ENCODE measurements at regions not wholly inside any gene's neighbourhood (a gene's known extent, or its start where the extent isn't known, plus 50 kb on each side); places are given as distances from the start of the nearest gene placed in this dataset.

DNA sequence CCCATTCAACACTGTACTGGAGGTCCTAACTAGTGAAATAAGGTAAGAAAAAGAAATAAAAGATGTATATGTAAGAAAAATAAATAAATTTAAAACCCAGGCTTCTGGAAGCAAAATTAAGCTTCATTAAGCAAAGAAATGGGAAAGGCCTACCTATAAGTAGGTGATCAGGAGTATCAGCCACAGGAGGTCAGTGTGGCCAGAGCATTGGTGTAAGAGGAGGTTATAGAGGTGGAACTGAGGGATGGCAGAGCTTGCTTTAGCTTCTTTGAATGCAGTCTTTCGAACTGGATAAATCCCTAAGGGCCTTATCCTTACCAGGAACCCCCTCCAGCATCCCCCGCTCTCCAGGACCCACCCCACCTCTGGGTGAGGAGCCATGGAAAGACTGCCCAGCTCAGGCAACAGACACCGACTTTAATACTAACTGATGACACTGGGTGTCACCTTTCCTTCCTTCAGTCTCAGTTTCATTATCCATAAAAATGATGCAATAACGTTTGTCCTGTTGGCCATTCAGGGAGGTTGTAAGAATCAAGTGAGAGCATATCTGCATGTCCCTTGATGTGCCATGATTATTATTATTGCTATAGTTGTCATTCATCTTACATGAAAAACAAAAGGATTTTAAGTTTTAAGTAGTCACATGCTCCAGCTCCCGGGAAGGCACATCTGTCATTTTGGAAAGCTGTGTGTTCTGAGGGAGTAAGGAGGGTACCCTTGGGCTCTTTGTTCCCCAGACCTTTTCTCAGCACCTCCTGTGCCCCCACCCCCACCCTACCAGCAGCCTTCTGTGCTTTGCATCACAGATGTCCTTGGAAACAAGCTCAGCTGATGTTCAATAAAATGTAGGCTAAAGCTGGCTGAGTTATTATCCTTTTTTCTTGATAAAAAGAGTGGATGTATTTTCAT is 50.8 kb upstream of the CTNNA1 start:
- TF ChIP-seq, protein P1, sequence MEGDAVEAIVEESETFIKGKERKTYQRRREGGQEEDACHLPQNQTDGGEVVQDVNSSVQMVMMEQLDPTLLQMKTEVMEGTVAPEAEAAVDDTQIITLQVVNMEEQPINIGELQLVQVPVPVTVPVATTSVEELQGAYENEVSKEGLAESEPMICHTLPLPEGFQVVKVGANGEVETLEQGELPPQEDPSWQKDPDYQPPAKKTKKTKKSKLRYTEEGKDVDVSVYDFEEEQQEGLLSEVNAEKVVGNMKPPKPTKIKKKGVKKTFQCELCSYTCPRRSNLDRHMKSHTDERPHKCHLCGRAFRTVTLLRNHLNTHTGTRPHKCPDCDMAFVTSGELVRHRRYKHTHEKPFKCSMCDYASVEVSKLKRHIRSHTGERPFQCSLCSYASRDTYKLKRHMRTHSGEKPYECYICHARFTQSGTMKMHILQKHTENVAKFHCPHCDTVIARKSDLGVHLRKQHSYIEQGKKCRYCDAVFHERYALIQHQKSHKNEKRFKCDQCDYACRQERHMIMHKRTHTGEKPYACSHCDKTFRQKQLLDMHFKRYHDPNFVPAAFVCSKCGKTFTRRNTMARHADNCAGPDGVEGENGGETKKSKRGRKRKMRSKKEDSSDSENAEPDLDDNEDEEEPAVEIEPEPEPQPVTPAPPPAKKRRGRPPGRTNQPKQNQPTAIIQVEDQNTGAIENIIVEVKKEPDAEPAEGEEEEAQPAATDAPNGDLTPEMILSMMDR (IDR thresholded peaks at IDR 0.05; ENCODE audit: low read depth, low read length), result no peak
- no peak overlapping the region for H3K4me3 ChIP-seq (ENCODE audit: low read depth, low read length)

DNA sequence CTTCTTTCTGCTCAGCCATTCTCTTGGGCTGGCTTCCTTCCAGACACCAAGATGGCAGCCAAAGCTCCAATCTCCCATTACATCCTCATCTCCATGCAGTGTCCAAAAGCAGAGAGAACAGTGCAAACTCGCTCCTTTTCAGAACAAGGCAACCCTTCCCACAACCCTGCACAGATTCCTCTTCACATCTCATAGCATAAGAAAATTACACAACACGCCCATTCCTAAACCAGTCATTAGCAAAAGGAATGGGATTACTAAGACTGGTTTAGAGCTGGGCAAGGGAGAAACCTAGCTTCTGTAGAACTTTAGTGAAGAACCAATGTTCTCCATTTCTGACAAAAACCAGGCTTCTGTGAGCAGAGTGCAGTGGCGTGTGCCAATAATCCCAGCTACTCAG is 51.5 kb upstream of the CTNNA1 start:
- TF ChIP-seq, protein P1 (IDR thresholded peaks at IDR 0.05; ENCODE audit: low read depth, low read length), result no peak
- H3K4me3 ChIP-seq (ENCODE audit: low read depth, low read length), result no peak overlapping the region

DNA sequence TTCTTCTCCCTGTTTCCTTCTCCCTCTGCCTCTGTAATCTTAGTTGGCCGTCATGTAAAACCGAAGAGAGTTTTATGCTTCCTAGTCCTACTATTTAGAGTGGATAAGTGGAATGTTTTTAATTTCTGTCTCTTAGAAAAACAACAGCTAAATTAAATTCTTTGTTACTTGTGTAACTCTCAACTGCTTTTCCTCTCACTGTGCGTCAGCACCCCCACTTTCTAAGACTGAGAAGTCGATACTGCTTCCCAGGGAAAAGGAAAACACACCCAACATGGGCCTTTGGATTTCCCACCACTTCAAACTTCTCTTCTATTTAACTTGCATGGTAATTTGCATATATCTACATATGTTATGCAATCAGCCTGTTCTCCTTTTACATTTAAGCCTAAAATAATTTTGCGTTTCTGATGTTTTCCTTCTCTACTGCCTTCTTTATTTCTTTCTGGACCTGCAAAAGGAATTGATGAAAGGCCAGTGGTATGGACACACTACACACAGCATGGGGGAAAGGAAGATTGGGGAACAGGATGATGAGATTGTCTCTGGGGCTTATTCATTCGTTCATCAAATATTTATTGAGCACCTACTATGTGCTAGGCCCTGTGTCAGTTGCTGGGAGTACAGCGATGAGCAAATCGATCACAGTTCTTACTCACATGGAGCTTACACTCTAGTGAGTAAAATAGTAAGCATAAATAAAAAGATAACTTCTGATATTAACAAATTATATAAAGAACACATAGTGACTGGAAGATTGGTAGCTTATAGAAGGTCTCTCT is 52.5 kb upstream of the CTNNA1 start:
- TF ChIP-seq, protein P1 (IDR thresholded peaks at IDR 0.05; ENCODE audit: low read depth, low read length), result no peak
- H3K4me3 ChIP-seq (ENCODE audit: low read depth, low read length), result no peak overlapping the region

DNA sequence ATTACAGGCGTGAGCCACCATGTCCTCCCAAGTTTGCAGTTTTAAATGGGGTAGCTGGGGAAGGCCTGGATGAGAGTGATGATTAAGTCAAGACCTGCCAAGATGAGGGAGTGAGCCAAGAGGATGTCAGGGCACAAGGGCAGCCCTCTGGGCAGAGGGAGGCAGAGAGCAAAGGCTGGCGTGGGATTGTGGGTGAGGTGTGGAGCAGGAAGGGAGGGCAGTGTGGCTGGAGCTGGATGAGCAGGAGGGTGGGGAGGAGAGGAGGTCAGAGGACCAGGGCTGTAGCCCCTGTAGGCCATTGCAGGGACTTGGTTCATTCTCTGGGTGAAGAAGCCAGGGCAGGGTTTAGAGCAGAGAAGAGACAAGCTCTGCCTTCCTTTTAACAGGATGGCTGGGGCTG is 53.7 kb upstream of the CTNNA1 start:
- no peak overlapping the region for H3K4me3 ChIP-seq (ENCODE audit: low read depth, low read length)

DNA sequence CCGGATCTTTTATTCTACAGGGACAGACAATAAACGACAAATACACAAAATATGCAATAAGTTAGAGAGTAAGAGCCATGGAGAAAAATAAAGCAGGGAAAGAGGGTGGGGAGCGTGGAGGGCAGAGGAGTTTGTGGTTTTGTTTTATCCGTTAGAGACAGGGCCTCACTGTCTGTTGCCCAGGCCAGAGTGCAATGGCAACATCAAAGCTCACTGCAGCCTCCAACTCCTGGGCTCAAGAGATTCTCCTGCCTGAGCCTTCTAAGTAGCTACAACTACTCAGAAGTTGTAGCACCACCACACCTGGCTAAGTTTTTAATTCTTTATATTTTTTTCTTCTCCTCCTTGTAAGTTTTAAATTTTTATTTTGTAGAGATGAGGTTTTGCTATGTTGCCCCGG is 54.5 kb upstream of the CTNNA1 start:
- no peak overlapping the region for H3K4me3 ChIP-seq (ENCODE audit: low read depth, low read length)
- TF ChIP-seq, protein P1 (IDR thresholded peaks at IDR 0.05; ENCODE audit: low read depth, low read length), result no peak

More for the DNA sequence above, 53.7 kb upstream of the CTNNA1 start:
- TF ChIP-seq, protein P1 (IDR thresholded peaks at IDR 0.05; ENCODE audit: low read depth, low read length), result no peak

DNA sequence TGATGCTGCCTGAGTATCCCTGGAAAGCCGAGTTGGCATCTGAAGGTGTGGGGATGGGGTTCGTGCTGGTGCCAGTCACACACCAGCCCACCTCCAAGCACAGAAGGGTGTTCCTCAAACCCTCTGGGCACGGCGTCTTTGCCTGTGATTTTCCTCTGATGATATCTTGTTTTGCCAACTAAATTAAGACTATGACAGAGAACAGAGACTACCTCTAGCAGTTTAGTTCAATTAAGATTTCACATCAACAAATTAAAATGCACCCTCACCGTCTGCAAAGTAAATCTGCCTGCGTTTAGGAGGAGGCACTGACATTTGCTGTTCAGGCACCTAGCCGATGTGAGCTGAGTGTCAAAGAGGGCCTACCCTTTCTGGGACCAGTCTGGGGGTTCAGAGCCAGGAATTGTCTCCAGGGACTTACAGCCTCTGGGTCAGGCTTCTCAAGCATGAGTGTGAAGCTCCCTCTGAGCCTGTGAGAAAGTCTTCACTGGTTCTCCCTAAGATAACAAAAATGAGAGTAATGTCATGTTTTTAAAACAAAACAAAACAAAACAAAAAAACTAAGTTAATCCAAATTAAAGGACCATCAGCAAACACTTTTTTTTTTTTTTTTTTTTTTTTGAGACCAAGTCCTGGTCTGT is 55.4 kb upstream of the CTNNA1 start:
- TF ChIP-seq, protein P1 (IDR thresholded peaks at IDR 0.05; ENCODE audit: low read depth, low read length), result no peak
- H3K4me3 ChIP-seq (ENCODE audit: low read depth, low read length), result no peak overlapping the region

Measured in WI38 (cell line).